SHP77 (cell line): ENCODE measurements at regions not wholly inside any gene's neighbourhood (a gene's known extent, or its start where the extent isn't known, plus 50 kb on each side); places are given as distances from the start of the nearest gene placed in this dataset.
"Not testable (repeated sequence)": the region's sequence is repeated elsewhere in the genome, so short reads cannot be mapped to it uniquely, and the experiment has no call there.

Experiments used
- DNase-seq, 2 experiments: peaks; one replicate each; lab custom pipeline; 2025; lab: John Stamatoyannopoulos, UW

GRCh38 chr12:9449657-9450126 is 158.0 kb downstream of the KLRB1 start:
- DNase-seq = peak in 1 of 2 experiments; percentile 4

DNA sequence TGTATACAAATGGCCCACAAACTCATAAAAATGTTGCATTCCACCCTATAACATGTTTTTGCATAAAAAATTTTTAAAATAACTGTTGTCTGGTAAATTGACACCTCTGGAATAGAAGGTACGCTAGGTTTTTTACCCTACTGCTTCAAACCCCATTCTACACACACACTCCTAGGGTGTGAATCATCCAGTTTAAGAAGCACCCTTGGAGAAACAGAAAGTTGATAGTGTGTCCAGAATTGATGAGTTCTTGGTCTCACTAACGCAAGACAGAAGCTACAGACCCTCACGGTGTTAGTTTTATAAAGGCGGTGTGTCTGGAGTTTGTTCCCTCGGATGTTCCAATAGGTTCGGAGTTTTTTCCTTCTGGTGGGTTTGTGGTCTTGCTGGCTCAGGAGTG is 158.5 kb downstream of the KLRB1 start:
- DNase-seq = no peak

- peak in 1 of 2 experiments; percentile 1 for DNase-seq
These were observed 159.1 kb downstream of the KLRB1 start for GRCh38 chr12:9448648-9449047.

DNA sequence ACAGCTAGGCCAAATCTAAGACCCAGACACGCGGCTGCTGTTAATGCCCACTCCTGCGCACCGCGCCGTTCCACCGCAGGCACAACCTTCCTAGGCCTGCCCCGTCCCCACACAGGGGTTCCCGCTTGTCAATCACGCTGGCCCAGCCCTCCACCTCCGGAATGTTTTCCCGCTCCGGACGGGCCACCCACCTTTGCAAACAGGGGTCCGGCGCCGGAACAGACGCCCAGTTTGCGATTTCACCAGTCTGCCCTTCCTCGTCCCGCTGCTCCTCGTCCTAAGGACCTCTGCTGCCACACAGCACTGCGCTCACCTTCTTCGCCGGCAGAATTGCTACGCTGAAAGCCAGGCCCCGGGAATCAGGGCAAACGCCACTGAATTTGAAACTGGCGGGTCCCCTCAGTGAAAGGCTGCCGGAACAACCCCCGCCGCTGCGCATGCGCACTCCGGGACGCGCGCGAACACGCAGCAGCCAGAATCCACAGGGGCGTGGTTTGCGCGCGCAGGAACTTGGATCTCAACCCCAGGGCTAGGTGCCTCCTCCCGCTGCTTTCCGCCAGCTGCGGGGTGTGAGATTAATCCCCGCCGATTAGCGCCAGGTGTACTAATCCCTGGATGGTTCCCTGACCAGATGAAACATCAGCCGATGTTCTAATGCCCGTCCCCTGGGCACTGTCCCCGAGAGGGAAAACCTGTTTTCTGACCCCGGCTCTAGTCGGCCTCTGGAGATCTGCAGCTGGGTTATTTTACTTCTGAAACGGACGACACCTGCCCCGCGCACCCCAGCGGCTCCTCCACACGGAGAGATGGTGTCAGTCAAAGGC is 159.7 kb downstream of the KLRB1 start:
- peak; percentile 46 to 65 for DNase-seq

DNA sequence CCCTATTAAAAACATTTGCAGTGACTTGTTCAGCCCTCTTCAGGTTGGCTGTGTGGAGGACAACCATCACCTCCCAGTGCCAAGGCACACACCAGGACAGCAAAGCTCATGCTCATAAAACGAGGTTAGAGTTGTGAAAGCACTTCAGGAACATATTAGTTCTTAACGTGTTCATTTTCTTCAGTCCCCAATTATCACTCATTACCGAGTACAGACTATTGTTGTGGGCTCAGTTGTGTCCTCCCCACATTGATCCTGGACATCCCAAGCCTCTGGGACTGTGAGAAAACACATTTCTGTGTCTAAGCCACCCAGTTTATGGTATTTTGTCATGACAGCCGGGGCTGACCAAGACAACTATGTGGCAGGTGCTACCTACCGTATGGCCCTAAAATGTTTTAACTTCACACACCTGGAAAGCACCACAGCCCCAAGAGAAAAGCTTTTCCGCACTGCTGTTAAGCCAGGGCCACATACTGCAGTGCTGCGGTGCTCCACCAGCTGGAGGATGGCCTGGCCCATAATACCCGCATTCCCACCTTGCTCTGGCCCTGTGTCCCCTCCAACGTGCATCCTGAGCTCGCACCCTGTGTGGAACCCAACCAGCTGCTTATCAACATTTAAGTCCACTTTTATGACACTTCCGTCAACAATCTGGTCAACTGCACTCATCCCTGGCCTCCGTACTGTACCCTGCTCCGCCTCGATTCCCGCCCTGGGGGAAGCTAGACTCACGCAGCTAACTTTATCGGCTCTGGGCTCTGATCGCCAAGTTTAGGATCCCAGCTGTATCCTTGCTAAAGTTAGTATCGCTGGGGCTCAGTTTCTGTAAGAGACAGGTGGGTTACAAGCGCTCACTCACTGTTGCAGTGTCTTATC is 160.6 kb downstream of the KLRB1 start:
- DNase-seq = not testable (repeated sequence)

- not testable (repeated sequence) for DNase-seq
These were observed 167.3 kb downstream of the KLRB1 start for GRCh38 chr12:9440428-9440827.

- DNase-seq = not testable (repeated sequence)
These were observed 172.0 kb downstream of the KLRB1 start for GRCh38 chr12:9435682-9436081.

DNA sequence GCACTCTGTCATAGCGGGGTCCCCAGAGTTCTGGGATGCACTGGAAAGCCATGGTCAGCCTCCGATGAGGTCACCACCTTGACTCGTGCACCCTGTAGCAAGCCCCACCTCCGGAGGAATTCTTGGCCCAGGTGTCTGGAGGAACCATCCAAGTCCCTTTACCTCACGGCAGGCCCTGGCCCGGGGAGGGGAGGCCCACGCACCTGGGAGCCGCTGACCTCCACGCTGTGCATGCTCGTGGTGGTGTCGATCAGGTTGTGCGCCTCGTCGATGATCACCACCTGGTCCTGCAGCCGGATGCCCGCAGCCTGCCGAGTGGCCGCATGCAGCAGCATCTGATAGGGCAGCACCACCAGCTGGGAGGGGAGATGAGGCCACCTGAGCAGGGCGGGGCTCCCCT is 177.3 kb downstream of the KLRB1 start:
- DNase-seq = not testable (repeated sequence)

DNA sequence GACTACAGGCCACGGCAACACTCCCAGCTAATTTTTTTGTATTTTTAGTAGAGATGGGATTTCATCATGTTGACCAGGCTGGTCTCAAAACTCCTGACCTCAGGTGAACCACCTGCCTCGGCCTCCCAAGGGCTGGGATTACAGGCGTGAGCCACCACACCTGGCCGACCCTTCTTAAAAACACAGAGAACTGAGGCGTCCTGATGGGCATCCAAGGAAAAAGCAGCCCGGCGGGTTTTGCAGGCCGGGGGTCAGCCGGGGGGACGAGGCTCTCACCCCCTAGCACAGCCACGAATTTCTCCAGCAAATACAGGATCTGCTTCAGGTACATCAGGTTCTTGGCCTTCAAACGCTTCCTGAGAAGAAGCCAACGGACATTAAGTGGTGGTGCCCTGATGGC is 178.9 kb downstream of the KLRB1 start:
- not testable (repeated sequence) for DNase-seq

- DNase-seq = not testable (repeated sequence)
These were observed 182.3 kb downstream of the KLRB1 start for GRCh38 chr12:9425429-9425828.

DNA sequence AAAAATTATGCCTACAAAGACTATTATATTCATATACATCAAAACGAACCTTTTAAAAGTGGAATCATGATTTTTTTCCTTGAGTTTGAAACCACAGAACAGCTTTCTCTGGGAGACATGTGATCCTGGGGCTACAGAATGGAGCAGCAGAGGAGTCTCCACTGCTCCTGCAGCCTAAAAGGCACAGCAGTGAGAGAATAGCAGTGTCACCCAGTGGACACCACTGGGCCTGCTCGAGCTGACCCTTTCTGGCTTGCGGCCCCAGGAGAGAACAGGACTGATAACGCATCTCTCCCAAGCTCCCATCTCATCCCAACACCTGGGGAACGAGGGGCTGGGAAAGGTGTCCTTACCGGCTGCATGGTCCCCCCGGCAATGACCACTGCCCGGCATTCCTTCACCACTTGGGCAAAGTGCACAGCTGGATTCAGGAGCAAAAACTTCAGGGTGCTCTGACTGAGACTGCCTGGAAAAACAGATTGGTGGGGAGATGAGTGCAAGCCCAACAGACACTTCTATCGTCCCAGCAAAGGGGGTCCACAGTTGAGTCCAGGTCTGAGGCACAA is 183.5 kb downstream of the KLRB1 start:
- not testable (repeated sequence) for DNase-seq

DNA sequence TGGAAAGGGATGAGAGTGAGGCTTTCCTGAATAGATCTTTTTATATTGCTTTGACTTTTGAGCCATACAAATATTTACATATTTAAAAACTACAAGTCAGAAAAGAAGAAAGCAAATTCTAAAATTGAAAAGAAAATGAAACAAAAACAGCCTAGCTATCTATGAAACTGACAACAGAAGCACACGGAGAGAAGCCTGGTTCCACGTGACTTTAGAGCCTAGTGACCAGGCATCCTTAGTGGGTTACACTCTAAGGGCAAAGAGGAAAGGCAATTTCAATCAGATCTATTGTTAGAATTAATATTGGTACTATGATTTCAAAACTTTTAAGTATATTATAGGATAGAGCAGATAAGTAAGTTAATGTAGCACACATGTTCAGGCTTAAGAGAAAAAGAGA is 185.0 kb downstream of the KLRB1 start:
- not testable (repeated sequence) for DNase-seq

DNA sequence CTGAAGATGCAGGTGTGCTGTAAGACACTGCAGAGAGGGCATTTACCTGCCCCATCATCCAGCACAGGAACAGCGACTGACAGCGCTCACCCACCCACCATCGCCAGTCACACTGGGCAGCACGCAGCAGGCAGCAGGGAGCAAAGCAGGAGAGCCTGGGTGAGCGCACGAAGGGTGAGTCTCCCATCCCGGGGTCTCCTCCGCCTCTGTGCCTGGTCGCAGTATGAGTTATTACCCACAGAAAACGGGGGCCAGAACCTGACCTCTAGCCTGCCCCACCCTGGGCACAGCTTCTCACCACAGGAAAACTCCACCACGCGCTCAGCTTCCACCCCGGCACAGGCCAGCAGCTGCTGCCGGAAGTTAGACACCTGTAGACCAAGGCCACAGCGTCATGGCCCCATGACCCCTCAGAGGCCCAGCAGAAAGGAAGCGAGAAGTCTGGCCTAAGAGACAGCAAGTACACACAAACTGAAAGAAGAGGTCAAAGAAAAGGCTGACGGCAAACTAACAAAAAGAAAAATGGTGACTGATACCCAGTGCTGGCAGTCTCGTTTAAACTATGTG is 186.1 kb downstream of the KLRB1 start:
- DNase-seq = not testable (repeated sequence)

DNA sequence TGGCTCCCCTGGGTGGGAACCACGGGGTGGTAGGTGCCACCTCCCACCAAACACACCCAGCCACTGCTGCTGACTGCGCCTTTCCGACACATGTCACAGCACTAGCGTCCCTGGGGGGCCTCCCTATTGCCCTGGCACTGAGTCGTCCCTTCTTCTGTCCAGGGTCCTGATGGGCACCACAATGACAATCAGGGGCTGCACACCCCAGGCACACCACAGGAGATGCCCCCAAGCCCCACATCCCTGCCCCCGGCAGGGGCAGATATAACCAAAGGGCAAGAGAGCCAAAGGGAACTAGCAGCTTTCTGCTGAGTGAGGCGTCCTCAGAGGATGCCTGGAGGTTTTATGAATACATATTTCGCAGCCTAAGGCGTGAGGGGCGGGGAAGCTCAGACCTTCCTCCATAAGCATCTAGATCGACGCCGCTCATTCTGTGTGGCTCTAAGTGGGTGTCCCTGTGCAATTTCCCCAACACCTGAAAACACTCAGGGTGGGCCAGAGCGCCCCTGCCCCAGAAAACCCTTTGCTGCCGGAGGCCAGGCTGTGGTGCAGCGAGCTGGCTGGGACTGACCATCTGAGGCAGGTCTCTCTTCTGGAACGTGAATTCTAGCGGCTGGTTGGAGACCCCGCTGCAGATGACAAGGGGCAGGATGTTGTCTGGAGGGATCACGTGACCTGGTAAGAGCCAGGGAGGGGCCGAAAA is 186.7 kb downstream of the KLRB1 start:
- DNase-seq = not testable (repeated sequence)

GRCh38 chr12:9418669-9419041 is 189.1 kb downstream of the KLRB1 start:
- DNase-seq = not testable (repeated sequence)

GRCh38 chr12:9417947-9418668 is 189.6 kb downstream of the KLRB1 start:
- DNase-seq = not testable (repeated sequence)

DNA sequence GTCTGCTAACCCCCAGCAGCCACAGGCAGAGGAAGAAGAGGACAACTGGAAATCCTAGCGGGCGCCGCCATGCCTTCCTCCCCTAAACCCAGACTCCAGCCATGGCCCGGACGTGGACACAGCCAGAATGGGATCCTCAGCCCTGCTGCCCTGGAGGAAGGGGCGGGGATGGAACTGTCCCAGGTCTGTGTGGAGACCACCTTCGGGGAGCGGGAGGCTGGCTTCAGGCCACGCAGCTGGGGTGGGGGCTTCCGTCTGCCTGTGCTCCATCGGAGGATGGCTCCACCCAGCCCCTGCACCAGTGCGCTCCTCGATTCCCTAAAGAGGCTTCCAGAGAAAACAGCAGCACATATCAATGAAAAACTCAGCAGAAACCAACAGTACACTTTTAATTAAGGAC is 190.4 kb downstream of the KLRB1 start:
- DNase-seq = not testable (repeated sequence)

DNA sequence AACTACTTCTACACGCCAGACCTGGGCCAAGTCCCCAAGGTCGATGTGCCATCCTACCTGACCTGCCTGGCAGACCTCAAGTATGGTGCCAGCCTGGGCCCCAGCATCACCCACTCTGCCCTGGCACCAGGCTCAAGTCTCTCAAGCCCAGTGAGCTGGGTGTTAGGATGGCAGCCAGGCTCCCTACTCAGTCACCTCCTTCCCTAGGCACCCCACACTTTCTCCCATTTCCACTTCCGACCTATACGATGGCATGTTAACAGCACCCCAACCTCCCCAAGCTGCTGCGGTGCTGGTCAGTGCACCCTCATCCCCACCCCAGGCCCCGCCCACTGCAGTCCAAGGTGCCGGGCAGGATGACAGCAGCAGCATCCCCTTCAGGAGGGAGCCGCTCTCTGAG is 191.4 kb downstream of the KLRB1 start:
- DNase-seq = not testable (repeated sequence)

GRCh38 chr12:9415898-9416297 is 191.8 kb downstream of the KLRB1 start:
- DNase-seq = not testable (repeated sequence)

GRCh38 chr12:9413862-9414261 is 193.9 kb downstream of the KLRB1 start:
- DNase-seq = not testable (repeated sequence)

DNA sequence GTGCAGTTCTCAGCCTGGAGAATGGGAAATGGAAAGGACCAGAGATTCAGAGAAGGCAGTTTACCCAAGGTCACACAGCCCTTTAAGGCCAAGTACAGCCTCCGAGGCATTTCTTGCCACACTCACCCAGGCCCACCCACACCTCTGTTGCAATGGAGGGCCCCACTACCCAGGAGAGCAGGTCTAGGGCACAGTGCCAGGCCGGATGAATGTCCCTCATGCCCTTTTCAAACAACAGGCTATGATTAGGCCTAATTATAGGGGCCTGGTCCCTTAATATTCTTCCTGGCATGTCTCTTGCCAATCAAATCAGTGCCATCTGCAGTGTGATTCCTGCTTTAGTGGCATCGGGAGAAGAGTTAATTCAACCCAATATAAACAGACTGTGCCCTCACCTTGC is 195.3 kb downstream of the KLRB1 start:
- DNase-seq = not testable (repeated sequence)
